ENCODE measurements at regions not wholly inside any gene's neighbourhood (a gene's known extent, or its start where the extent isn't known, plus 50 kb on each side); places are given as distances from the start of the nearest gene placed in this dataset.
A peak's percentile ranks its signal among the peaks of the same experiment; 100 is the strongest.

GRCh38 chrX:13257223-13258051 lies 62.4 kb downstream of the ATXN3L start:
- Mint-ChIP-seq H3K4me3 (no peak overlapping the region), H3K9me3 (peaks cover 0 to 2% (median 0%) of the 10 kb centered on the region in 5 donors), H3K27me3 (peaks cover 0 to 25% of the 10 kb centered on the region in 2 donors), H3K4me1 (peaks cover 13 to 37% (median 25%) of the 10 kb centered on the region in 3 donors), H3K27ac (no peak overlapping the region), H3K36me3 (no peaks in the 10 kb centered on the region)
- H3K27me3 ChIP-seq (ENCODE audit: insufficient read depth, low read length, poor library complexity, severe bottlenecking): no peaks in the 10 kb centered on the region
- no peak for DNase-seq
- CTCF ChIA-PET: no interaction called here
- POLR2A ChIA-PET: interaction anchor here (0.7 kb wide), 1 partner anchor 20 kb away, joined by 3 read pairs; no protein-coding TSS in a partner anchor
- no peak overlapping the region for H3K27ac ChIP-seq (ENCODE audit: low read depth, low read length)
- no peaks in the 10 kb centered on the region for H3K9me3 ChIP-seq (ENCODE audit: low read length)
- no peaks in the 10 kb centered on the region for H3K4me1 ChIP-seq (ENCODE audit: insufficient read depth, low read length)
- H3K36me3 ChIP-seq (ENCODE audit: insufficient read depth, low read length): no peaks in the 10 kb centered on the region
- H3K4me3 ChIP-seq (ENCODE audit: low read length): no peak overlapping the region

- CTCF ChIA-PET: no interaction called here
These were observed 63.2 kb downstream of the ATXN3L start for GRCh38 chrX:13256603-13257002.

GRCh38 chrX:13254870-13255269 lies 65.0 kb downstream of the ATXN3L start:
- Mint-ChIP-seq H3K27ac (no peak overlapping the region), H3K36me3 (no peaks in the 10 kb centered on the region), H3K4me1 (peaks cover 13 to 37% (median 25%) of the 10 kb centered on the region in 3 donors), H3K4me3 (no peak overlapping the region), H3K9me3 (no peaks in the 10 kb centered on the region), H3K27me3 (peaks cover 0 to 14% of the 10 kb centered on the region in 2 donors)
- Histone ChIP-seq H3K27me3 (ENCODE audit: insufficient read depth, low read length, poor library complexity, severe bottlenecking) (no peaks in the 10 kb centered on the region), H3K27ac (ENCODE audit: low read depth, low read length) (peak overlapping the region; percentile 38), H3K4me1 (ENCODE audit: insufficient read depth, low read length) (no peaks in the 10 kb centered on the region), H3K9me3 (ENCODE audit: low read length) (no peaks in the 10 kb centered on the region), H3K4me3 (ENCODE audit: low read length) (no peak overlapping the region), H3K36me3 (ENCODE audit: insufficient read depth, low read length) (no peaks in the 10 kb centered on the region)
- no peak for DNase-seq
- POLR2A ChIA-PET: no interaction called here
- CTCF ChIA-PET: no interaction called here

More at GRCh38 chrX:13256603-13257002, 63.2 kb downstream of the ATXN3L start:
- POLR2A ChIA-PET: no interaction called here
- no peak for DNase-seq
- no peaks in the 10 kb centered on the region for H3K36me3 Mint-ChIP-seq
- no peak overlapping the region for H3K4me3 Mint-ChIP-seq
- peaks cover 0 to 2% (median 0%) of the 10 kb centered on the region in 5 donors for H3K9me3 Mint-ChIP-seq
- peaks cover 13 to 37% (median 25%) of the 10 kb centered on the region in 3 donors for H3K4me1 Mint-ChIP-seq
- no peak overlapping the region for H3K4me3 ChIP-seq (ENCODE audit: low read length)
- H3K27ac Mint-ChIP-seq: no peak overlapping the region
- no peaks in the 10 kb centered on the region for H3K36me3 ChIP-seq (ENCODE audit: insufficient read depth, low read length)
- no peaks in the 10 kb centered on the region for H3K4me1 ChIP-seq (ENCODE audit: insufficient read depth, low read length)
- no peaks in the 10 kb centered on the region for H3K27me3 ChIP-seq (ENCODE audit: insufficient read depth, low read length, poor library complexity, severe bottlenecking)
- no peaks in the 10 kb centered on the region for H3K9me3 ChIP-seq (ENCODE audit: low read length)
- no peak overlapping the region for H3K27ac ChIP-seq (ENCODE audit: low read depth, low read length)
- H3K27me3 Mint-ChIP-seq: peaks cover 0 to 25% of the 10 kb centered on the region in 2 donors

DNA sequence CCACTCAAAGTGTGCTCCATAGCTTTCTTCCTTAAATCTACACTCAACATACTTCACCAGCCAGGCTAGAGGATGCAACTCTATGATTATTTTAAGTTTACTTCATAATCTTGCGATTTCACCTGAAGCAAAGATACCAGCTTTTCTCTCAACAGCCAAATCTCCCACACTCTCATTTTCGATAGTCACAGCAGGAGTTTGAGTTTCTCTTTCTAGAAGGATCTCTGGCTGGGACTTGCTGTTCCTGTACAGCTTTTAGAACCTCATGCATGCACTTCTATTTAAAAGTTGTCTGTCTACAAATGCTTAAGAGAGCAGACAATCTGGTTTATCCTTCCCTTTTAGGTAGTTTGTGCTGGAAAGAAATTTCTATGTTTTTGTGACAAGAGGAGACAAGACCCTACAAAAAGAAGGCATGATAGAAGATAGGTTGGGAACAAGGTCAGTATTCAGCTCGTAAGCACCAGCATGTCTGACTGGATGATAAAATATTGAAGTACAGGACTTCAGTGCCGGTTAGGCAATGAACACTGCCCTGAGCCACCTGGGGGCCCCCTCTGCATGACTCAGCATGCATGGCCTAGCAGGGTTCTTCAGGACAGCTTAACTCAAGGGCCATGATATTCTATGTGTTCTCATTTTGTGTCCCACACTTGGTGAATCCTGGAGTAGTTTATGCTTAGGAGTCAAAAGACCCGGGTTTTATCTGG lies 65.6 kb downstream of the ATXN3L start:
- peak overlapping the region; percentile 38 for H3K27ac ChIP-seq (ENCODE audit: low read depth, low read length)
- DNase-seq: no peak
- POLR2A ChIA-PET: interaction anchor here (0.6 kb wide), 1 partner anchor 47 kb away, joined by 3 read pairs; no protein-coding TSS in a partner anchor

DNA sequence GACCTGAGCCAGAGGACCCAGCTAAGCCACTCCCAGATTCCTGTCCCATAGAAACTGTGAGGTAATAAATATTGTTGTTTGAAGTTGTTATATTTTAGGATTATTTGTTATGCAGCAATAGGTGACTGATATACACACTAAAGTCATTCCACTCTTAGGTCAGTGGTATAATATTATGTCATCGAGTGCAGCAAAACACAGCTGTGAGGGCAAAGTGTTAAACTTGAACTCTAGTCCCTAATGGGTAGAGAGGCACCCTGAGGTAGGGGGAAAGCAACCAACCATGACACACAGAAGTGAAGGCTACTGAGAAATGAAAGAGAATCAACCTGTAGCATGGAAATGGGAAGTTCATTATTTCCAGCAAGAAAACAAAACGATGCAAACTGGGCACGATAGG lies 66.6 kb downstream of the ATXN3L start:
- CTCF ChIA-PET: no interaction called here
- Histone ChIP-seq H3K27me3 (ENCODE audit: insufficient read depth, low read length, poor library complexity, severe bottlenecking) (no peaks in the 10 kb centered on the region), H3K4me1 (ENCODE audit: insufficient read depth, low read length) (no peaks in the 10 kb centered on the region), H3K4me3 (ENCODE audit: low read length) (no peak overlapping the region), H3K9me3 (ENCODE audit: low read length) (no peaks in the 10 kb centered on the region), H3K36me3 (ENCODE audit: insufficient read depth, low read length) (no peaks in the 10 kb centered on the region), H3K27ac (ENCODE audit: low read depth, low read length) (no peak overlapping the region)
- Mint-ChIP-seq H3K4me1 (peaks cover 13 to 37% (median 25%) of the 10 kb centered on the region in 3 donors), H3K4me3 (no peak overlapping the region), H3K27me3 (peaks cover 0 to 15% of the 10 kb centered on the region in 2 donors), H3K27ac (no peak overlapping the region), H3K9me3 (no peaks in the 10 kb centered on the region), H3K36me3 (no peaks in the 10 kb centered on the region)
- POLR2A ChIA-PET: no interaction called here
- DNase-seq: no peak

More for the DNA sequence above, 65.6 kb downstream of the ATXN3L start:
- Histone ChIP-seq H3K27me3 (ENCODE audit: insufficient read depth, low read length, poor library complexity, severe bottlenecking) (no peaks in the 10 kb centered on the region), H3K36me3 (ENCODE audit: insufficient read depth, low read length) (no peaks in the 10 kb centered on the region), H3K4me1 (ENCODE audit: insufficient read depth, low read length) (no peaks in the 10 kb centered on the region), H3K9me3 (ENCODE audit: low read length) (no peaks in the 10 kb centered on the region), H3K4me3 (ENCODE audit: low read length) (no peak overlapping the region)
- H3K9me3 Mint-ChIP-seq: no peaks in the 10 kb centered on the region
- CTCF ChIA-PET: interaction anchor here (0.8 kb wide), 1 partner anchor 160 kb away, joined by 3 read pairs; no protein-coding TSS in a partner anchor
- peaks cover 0 to 17% of the 10 kb centered on the region in 2 donors for H3K27me3 Mint-ChIP-seq
- H3K27ac Mint-ChIP-seq: peak overlapping the region in 1 of 8 donors; percentile 31
- peaks cover 13 to 37% (median 25%) of the 10 kb centered on the region in 3 donors for H3K4me1 Mint-ChIP-seq
- H3K36me3 Mint-ChIP-seq: no peaks in the 10 kb centered on the region
- H3K4me3 Mint-ChIP-seq: peak overlapping the region in 1 of 7 donors; percentile 23

- CTCF ChIA-PET: no interaction called here
- Mint-ChIP-seq H3K4me1 (peaks cover 13 to 37% (median 25%) of the 10 kb centered on the region in 3 donors), H3K27me3 (peaks cover 0 to 13% of the 10 kb centered on the region in 2 donors), H3K27ac (no peak overlapping the region), H3K4me3 (no peak overlapping the region), H3K9me3 (no peaks in the 10 kb centered on the region), H3K36me3 (no peaks in the 10 kb centered on the region)
- no peaks in the 10 kb centered on the region for H3K36me3 ChIP-seq (ENCODE audit: insufficient read depth, low read length)
- H3K9me3 ChIP-seq (ENCODE audit: low read length): no peaks in the 10 kb centered on the region
- DNase-seq: no peak
- H3K4me1 ChIP-seq (ENCODE audit: insufficient read depth, low read length): no peaks in the 10 kb centered on the region
- no peaks in the 10 kb centered on the region for H3K27me3 ChIP-seq (ENCODE audit: insufficient read depth, low read length, poor library complexity, severe bottlenecking)
- H3K4me3 ChIP-seq (ENCODE audit: low read length): no peak overlapping the region
- POLR2A ChIA-PET: no interaction called here
- H3K27ac ChIP-seq (ENCODE audit: low read depth, low read length): no peak overlapping the region
These were observed 67.1 kb downstream of the ATXN3L start for GRCh38 chrX:13252726-13253125.

- no peaks in the 10 kb centered on the region for H3K4me1 ChIP-seq (ENCODE audit: insufficient read depth, low read length)
- H3K9me3 ChIP-seq (ENCODE audit: low read length): no peaks in the 10 kb centered on the region
- ChIA-PET POLR2A (no interaction called here), CTCF (no interaction called here)
- no peaks in the 10 kb centered on the region for H3K27me3 ChIP-seq (ENCODE audit: insufficient read depth, low read length, poor library complexity, severe bottlenecking)
- no peaks in the 10 kb centered on the region for H3K36me3 ChIP-seq (ENCODE audit: insufficient read depth, low read length)
- DNase-seq: no peak
- Mint-ChIP-seq H3K27me3 (peaks cover 0 to 11% of the 10 kb centered on the region in 2 donors), H3K4me3 (no peak overlapping the region), H3K36me3 (no peaks in the 10 kb centered on the region), H3K27ac (no peak overlapping the region), H3K9me3 (peaks cover 0 to 2% (median 0%) of the 10 kb centered on the region in 5 donors), H3K4me1 (peaks cover 7 to 24% (median 17%) of the 10 kb centered on the region in 3 donors)
- no peak overlapping the region for H3K27ac ChIP-seq (ENCODE audit: low read depth, low read length)
- H3K4me3 ChIP-seq (ENCODE audit: low read length): no peak overlapping the region
These were observed 68.8 kb downstream of the ATXN3L start for GRCh38 chrX:13250826-13251580.
